ENCODE measurements at regions not wholly inside any gene's neighbourhood (a gene's known extent, or its start where the extent isn't known, plus 50 kb on each side); places are given as distances from the start of the nearest gene placed in this dataset.
"Not testable (repeated sequence)": the region's sequence is repeated elsewhere in the genome, so short reads cannot be mapped to it uniquely, and the experiment has no call there.

GRCh38 chr12:47369085-47369484, 289.3 kb upstream of the AMIGO2 start:
- Histone ChIP-seq H3K4me1 (ENCODE audit: control insufficient read depth in 1 of 2, low read depth in 2 of 2) (no peaks in the 10 kb centered on the region), H3K27ac (no peak overlapping the region), H3K27me3 (replicated peaks; ENCODE audit: insufficient read depth) (no peaks in the 10 kb centered on the region), H3K4me3 (no peak overlapping the region), H3K36me3 (no peaks in the 10 kb centered on the region), H3K9me3 (no peaks in the 10 kb centered on the region)
- ATAC-seq (ENCODE audit: insufficient number of reproducible peaks, low FRiP score, low read depth) (no peak), DNase-seq (ENCODE audit: low spot score) (no peak)
- TF ChIP-seq, protein P1, sequence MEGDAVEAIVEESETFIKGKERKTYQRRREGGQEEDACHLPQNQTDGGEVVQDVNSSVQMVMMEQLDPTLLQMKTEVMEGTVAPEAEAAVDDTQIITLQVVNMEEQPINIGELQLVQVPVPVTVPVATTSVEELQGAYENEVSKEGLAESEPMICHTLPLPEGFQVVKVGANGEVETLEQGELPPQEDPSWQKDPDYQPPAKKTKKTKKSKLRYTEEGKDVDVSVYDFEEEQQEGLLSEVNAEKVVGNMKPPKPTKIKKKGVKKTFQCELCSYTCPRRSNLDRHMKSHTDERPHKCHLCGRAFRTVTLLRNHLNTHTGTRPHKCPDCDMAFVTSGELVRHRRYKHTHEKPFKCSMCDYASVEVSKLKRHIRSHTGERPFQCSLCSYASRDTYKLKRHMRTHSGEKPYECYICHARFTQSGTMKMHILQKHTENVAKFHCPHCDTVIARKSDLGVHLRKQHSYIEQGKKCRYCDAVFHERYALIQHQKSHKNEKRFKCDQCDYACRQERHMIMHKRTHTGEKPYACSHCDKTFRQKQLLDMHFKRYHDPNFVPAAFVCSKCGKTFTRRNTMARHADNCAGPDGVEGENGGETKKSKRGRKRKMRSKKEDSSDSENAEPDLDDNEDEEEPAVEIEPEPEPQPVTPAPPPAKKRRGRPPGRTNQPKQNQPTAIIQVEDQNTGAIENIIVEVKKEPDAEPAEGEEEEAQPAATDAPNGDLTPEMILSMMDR (IDR thresholded peaks at IDR 0.05): no peak

DNA sequence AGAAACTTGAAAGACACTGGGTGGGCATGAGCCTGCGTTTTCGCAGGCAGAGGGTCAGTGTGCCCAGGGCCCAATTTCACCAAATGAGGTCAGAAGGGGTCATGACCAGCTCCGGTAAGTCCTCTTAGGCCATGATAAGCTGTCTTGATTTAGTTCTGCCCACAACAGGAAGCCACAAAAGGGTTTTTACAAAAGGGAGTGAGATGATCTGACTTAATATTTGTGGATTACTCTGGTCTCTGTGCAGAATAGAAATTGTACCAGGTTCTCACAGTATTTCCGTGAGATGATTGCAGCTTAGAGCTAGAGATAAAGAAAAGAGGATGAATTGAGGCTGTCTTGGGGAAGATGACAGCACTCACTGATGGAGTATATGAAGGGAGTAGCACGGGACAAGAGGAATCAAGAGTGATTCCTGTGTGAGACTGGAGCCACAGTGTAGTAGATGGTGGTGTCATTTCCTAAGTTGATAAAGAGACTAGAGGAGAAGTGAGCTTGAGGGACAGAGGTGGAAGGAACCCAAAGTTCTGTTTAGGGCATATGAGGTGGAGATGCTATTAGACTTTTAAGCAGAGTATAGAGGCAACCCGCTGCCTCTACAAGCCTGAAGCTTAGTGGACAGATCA, 288.3 kb upstream of the AMIGO2 start:
- Histone ChIP-seq H3K9me3 (no peaks in the 10 kb centered on the region), H3K4me1 (ENCODE audit: control insufficient read depth in 1 of 2, low read depth in 2 of 2) (no peaks in the 10 kb centered on the region), H3K27me3 (replicated peaks; ENCODE audit: insufficient read depth) (no peaks in the 10 kb centered on the region), H3K4me3 (no peak overlapping the region), H3K36me3 (no peaks in the 10 kb centered on the region), H3K27ac (no peak overlapping the region)
- TF ChIP-seq, protein P1 (IDR thresholded peaks at IDR 0.05): no peak
- DNase-seq (ENCODE audit: low spot score) (no peak), ATAC-seq (ENCODE audit: insufficient number of reproducible peaks, low FRiP score, low read depth) (no peak)

GRCh38 chr12:47366579-47366978, 286.8 kb upstream of the AMIGO2 start:
- no peak for ATAC-seq (ENCODE audit: insufficient number of reproducible peaks, low FRiP score, low read depth)
- H3K27ac ChIP-seq: no peak overlapping the region

DNA sequence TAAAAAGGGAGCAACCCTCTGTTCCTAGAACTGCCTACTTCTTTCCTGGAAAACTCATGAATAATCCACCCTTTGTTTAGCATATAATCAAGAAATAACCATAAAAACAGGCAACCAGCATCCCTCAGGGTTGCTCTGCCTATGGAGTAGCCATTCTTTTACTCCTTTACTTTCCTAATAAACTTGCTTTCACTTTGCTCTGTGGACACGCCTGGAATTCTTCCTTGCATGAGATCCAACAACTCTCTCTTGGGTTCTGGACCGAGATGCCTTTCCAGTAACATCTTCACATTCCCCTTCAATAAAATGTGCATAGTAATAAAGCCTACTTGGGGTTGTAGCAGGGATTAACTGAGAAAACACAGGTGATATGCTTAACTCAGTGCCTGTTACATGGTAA, 286.4 kb upstream of the AMIGO2 start:
- H3K27me3 ChIP-seq (replicated peaks; ENCODE audit: insufficient read depth): no peaks in the 10 kb centered on the region
- no peak overlapping the region for H3K4me3 ChIP-seq
- no peaks in the 10 kb centered on the region for H3K36me3 ChIP-seq
- H3K4me1 ChIP-seq (ENCODE audit: control insufficient read depth in 1 of 2, low read depth in 2 of 2): no peaks in the 10 kb centered on the region
- DNase-seq (ENCODE audit: low spot score): no peak
- ATAC-seq (ENCODE audit: insufficient number of reproducible peaks, low FRiP score, low read depth): no peak
- TF ChIP-seq, protein P1 (IDR thresholded peaks at IDR 0.05): no peak
- H3K27ac ChIP-seq: no peak overlapping the region
- no peaks in the 10 kb centered on the region for H3K9me3 ChIP-seq

More at GRCh38 chr12:47366579-47366978, 286.8 kb upstream of the AMIGO2 start:
- Histone ChIP-seq H3K27me3 (replicated peaks; ENCODE audit: insufficient read depth) (no peaks in the 10 kb centered on the region), H3K36me3 (no peaks in the 10 kb centered on the region), H3K4me3 (no peak overlapping the region), H3K4me1 (ENCODE audit: control insufficient read depth in 1 of 2, low read depth in 2 of 2) (no peaks in the 10 kb centered on the region), H3K9me3 (no peaks in the 10 kb centered on the region)
- DNase-seq (ENCODE audit: low spot score): no peak
- TF ChIP-seq, protein P1 (IDR thresholded peaks at IDR 0.05): no peak

- not testable (repeated sequence) for DNase-seq (ENCODE audit: low spot score); H3K9me3 ChIP-seq; H3K4me1 ChIP-seq (ENCODE audit: control insufficient read depth in 1 of 2, low read depth in 2 of 2); ATAC-seq (ENCODE audit: insufficient number of reproducible peaks, low FRiP score, low read depth); H3K27ac ChIP-seq; H3K27me3 ChIP-seq (replicated peaks; ENCODE audit: insufficient read depth); H3K36me3 ChIP-seq; H3K4me3 ChIP-seq
Measured at GRCh38 chr12:47365443-47366076, 285.8 kb upstream of the AMIGO2 start.

Measured in thoracic aorta (tissue), 2 donors.